Adrenal gland (tissue), 5 donors: ENCODE measurements at regions not wholly inside any gene's neighbourhood (a gene's known extent, or its start where the extent isn't known, plus 50 kb on each side); places are given as distances from the start of the nearest gene placed in this dataset.

ENCODE experiments used
- POLR2A ChIP-seq, 2 donors: fragments of 450-650 bp; IDR thresholded peaks; one replicate each; pipeline ENCODE4 v1.6.1; 2017; ENCODE audit warnings: antibody characterized with exemption in 2 of 2, mild to moderate bottlenecking in 2 of 2, moderate library complexity in 1 of 2
- TF ChIP-seq, protein P1 (sequence below), 6 experiments: fragments of 450-650 bp in 4 of 6; fragments of 200-600 bp in 2 of 6; sonication (generic) in 1 of 6; IDR thresholded peaks; 1 replicate in 5 of 6; 2 replicates in 1 of 6; pipeline versions ENCODE4 v1.5.1 to v1.8.0; 2016 to 2021; ENCODE audit warnings: antibody characterized with exemption in 6 of 6, mild to moderate bottlenecking in 2 of 6, moderate library complexity in 1 of 6
- donor health status: DM: no; HTN: no; CAD: no.

DNA sequence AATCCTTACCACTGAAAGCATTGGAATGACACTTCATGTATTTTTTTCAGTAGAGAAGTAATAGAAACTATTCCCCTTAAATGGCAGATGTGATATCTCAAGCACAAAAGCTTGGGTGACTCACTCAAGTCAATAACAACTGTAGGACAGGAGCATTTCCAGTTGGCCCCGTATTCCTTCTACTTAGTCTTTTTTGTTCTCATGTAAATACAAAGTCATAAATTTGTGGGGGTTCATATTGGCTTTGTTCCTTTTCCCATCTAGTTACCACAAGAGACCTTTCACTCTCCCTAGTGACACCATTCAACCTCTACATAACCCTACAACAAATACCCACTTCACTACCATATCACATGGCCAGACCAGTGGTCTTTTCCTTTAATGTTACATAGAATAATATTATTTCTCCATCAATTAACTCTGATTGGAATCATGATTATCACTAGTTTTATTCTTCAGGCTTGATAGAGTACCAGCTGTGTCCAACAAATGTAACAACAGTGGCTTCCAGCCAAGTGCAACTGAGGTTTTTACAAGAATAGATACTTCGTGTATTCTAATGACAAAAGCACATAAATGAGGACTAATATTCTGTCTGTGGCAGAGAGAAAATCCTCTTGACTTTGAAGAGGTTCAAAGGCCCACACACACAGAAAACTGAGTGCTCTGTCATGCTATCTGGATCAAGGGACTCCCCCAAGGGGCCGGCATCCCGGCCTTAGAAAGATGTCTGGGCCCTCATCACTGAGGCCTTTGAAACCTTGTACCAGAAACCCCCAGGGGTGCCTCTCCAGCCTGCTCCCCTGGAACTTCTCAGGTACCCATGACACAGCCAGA, 94.0 kb upstream of the THBS1 start:
- no peak for TF ChIP-seq POLR2A (IDR thresholded peaks at IDR 0.05)
- TF ChIP-seq, protein P1, sequence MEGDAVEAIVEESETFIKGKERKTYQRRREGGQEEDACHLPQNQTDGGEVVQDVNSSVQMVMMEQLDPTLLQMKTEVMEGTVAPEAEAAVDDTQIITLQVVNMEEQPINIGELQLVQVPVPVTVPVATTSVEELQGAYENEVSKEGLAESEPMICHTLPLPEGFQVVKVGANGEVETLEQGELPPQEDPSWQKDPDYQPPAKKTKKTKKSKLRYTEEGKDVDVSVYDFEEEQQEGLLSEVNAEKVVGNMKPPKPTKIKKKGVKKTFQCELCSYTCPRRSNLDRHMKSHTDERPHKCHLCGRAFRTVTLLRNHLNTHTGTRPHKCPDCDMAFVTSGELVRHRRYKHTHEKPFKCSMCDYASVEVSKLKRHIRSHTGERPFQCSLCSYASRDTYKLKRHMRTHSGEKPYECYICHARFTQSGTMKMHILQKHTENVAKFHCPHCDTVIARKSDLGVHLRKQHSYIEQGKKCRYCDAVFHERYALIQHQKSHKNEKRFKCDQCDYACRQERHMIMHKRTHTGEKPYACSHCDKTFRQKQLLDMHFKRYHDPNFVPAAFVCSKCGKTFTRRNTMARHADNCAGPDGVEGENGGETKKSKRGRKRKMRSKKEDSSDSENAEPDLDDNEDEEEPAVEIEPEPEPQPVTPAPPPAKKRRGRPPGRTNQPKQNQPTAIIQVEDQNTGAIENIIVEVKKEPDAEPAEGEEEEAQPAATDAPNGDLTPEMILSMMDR (IDR thresholded peaks at IDR 0.05) = no peak
